ENCODE measurements at regions not wholly inside any gene's neighbourhood (a gene's known extent, or its start where the extent isn't known, plus 50 kb on each side); places are given as distances from the start of the nearest gene placed in this dataset.
"Not testable (repeated sequence)": the region's sequence is repeated elsewhere in the genome, so short reads cannot be mapped to it uniquely, and the experiment has no call there.

GRCh38 chr7:65809259-65809981, 63.5 kb upstream of the VKORC1L1 start:
- peak; percentile 61 for DNase-seq

GRCh38 chr7:65809982-65810288, 62.9 kb upstream of the VKORC1L1 start:
- no peak for DNase-seq

GRCh38 chr7:65812281-65812680, 60.6 kb upstream of the VKORC1L1 start:
- DNase-seq = no peak

DNA sequence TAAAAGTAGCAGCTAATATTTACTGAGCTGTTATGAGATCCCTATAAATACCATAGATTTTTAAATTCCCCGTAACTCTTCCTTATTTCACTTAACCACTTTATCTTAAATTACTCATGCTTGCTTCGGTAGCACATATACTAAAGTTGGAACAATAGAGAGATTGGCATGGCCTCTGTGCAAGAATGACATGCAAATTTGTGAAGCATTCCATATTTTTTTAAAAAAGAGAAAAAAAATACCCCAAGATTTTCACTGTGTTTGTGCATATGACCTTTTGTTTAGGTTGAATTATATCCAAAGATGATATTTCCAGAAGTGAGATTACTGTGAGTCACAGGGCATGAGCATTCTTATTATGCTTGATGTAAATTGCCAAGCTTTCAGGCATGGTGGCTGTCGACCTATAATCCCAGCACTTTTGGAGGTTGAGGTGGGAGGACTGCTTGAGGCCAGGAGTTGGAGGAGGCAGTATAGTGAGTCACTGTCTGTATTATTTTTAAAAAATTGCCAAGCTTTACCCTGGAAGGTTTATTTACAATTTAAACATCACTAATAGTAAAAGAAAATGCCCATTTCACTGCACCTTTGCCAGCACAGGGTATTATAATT, 58.2 kb upstream of the VKORC1L1 start:
- not testable (repeated sequence) for DNase-seq

- no peak for DNase-seq
Observed at GRCh38 chr7:65820287-65820950, 52.5 kb upstream of the VKORC1L1 start.

Data from activated CD4-positive, alpha-beta T cell treated with anti-CD3 and anti-CD28 coated beads, Interleukin-2, amount 50 U/mL, for 16 hours (primary cell).